ENCODE measurements at regions not wholly inside any gene's neighbourhood (a gene's known extent, or its start where the extent isn't known, plus 50 kb on each side); places are given as distances from the start of the nearest gene placed in this dataset.

DNA sequence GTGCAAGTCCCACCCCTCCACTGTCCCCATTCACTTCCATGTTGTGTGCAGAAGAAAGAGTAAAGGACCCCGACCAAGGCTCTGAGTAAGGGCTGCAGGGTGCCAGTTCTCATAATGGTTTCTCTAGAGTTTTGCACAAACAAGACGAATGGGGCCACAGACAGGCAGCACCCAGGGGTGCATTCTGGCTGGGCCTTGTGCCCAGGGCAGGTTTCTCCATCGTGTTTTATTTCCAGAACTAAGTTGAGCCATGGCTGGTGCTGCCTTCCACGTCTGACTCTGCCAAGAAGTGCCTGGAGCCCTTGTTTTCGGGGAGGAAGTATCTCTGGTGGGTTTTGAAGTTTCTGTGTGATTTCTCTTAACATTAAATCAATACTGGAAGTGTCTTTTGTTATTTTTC, 95.0 kb upstream of the SDK1 start:
- Mint-ChIP-seq H3K27me3 (peaks cover 2% of the 10 kb centered on the region), H3K9me3 (no peaks in the 10 kb centered on the region), H3K4me1 (no peaks in the 10 kb centered on the region), H3K27ac (no peak overlapping the region), H3K36me3 (ENCODE audit: low read depth) (no peaks in the 10 kb centered on the region), H3K4me3 (no peak overlapping the region)
- no peak for ATAC-seq
- DNase-seq: no peak

- peaks cover 2% of the 10 kb centered on the region for H3K27me3 Mint-ChIP-seq
- H3K36me3 Mint-ChIP-seq (ENCODE audit: low read depth): no peaks in the 10 kb centered on the region
- H3K4me1 Mint-ChIP-seq: no peaks in the 10 kb centered on the region
- H3K9me3 Mint-ChIP-seq: no peaks in the 10 kb centered on the region
- H3K27ac Mint-ChIP-seq: no peak overlapping the region
- no peak for DNase-seq
- no peak overlapping the region for H3K4me3 Mint-ChIP-seq
- no peak for ATAC-seq
These were observed 94.3 kb upstream of the SDK1 start for GRCh38 chr7:3206771-3207191.

DNA sequence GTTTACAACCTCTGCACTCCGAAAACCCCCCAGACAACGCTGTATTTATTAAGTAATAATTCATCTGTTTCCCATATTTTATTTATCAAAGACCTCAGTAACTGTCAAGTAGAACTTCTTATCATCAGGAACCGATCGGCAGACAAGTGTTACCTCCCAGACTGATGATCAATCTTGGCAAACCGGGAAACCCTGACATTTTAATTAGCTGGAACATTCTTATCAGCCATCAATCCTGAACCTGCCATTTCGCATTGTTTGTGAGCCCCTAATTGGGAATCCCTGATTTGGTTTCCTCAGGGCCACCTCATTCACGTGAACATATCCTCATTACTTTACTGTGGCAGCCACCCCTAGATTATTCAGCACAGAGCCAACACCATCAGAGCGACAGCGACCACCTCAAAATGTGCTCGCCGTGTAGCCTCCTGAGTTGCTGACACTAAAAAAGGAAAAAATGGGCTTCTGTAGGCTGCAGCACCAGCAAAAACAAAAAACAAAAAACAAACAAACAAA, 93.6 kb upstream of the SDK1 start:
- ATAC-seq (no peak), DNase-seq (no peak)
- H3K27me3 Mint-ChIP-seq: peaks cover 2% of the 10 kb centered on the region
- H3K9me3 Mint-ChIP-seq: no peaks in the 10 kb centered on the region
- no peak overlapping the region for H3K27ac Mint-ChIP-seq
- no peaks in the 10 kb centered on the region for H3K4me1 Mint-ChIP-seq
- no peak overlapping the region for H3K4me3 Mint-ChIP-seq
- H3K36me3 Mint-ChIP-seq (ENCODE audit: low read depth): no peaks in the 10 kb centered on the region

- no peak for DNase-seq
- H3K36me3 Mint-ChIP-seq (ENCODE audit: low read depth): no peaks in the 10 kb centered on the region
- H3K27ac Mint-ChIP-seq: no peak overlapping the region
- no peak overlapping the region for H3K4me3 Mint-ChIP-seq
- no peaks in the 10 kb centered on the region for H3K9me3 Mint-ChIP-seq
- no peaks in the 10 kb centered on the region for H3K27me3 Mint-ChIP-seq
- no peak for ATAC-seq
- no peaks in the 10 kb centered on the region for H3K4me1 Mint-ChIP-seq
These were observed 90.5 kb upstream of the SDK1 start for GRCh38 chr7:3210531-3210930.

DNA sequence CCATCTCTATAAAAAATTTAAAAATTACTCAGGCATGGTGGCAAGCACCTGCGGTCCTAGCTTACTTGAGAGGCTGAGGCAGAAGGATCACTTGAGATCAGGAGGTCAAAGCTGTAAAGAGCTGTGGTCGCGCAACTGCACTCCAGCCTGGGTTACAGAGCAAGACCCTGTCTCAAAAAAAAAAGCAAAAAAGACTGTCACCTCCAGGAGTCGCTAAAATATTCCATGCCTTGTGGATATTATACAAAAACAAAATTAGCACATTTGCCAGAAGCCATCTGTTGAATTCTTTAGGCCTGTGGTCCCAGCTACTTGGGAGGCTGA, 87.0 kb upstream of the SDK1 start:
- ATAC-seq: no peak
- no peak overlapping the region for H3K4me3 Mint-ChIP-seq
- no peaks in the 10 kb centered on the region for H3K9me3 Mint-ChIP-seq
- H3K36me3 Mint-ChIP-seq (ENCODE audit: low read depth): no peaks in the 10 kb centered on the region
- H3K4me1 Mint-ChIP-seq: no peaks in the 10 kb centered on the region
- peaks cover 7% of the 10 kb centered on the region for H3K27me3 Mint-ChIP-seq
- H3K27ac Mint-ChIP-seq: no peak overlapping the region
- DNase-seq: no peak

- Mint-ChIP-seq H3K4me1 (no peaks in the 10 kb centered on the region), H3K9me3 (no peaks in the 10 kb centered on the region), H3K36me3 (ENCODE audit: low read depth) (no peaks in the 10 kb centered on the region), H3K27me3 (peaks cover 11% of the 10 kb centered on the region), H3K4me3 (no peak overlapping the region), H3K27ac (no peak overlapping the region)
- DNase-seq (no peak), ATAC-seq (no peak)
These were observed 85.1 kb upstream of the SDK1 start for GRCh38 chr7:3215624-3216585.

GRCh38 chr7:3217166-3217565, 83.9 kb upstream of the SDK1 start:
- Mint-ChIP-seq H3K36me3 (ENCODE audit: low read depth) (no peaks in the 10 kb centered on the region), H3K9me3 (no peaks in the 10 kb centered on the region), H3K27me3 (peaks cover 11% of the 10 kb centered on the region), H3K4me3 (no peak overlapping the region), H3K4me1 (no peaks in the 10 kb centered on the region), H3K27ac (no peak overlapping the region)
- ATAC-seq (no peak), DNase-seq (no peak)

- Mint-ChIP-seq H3K4me1 (no peaks in the 10 kb centered on the region), H3K27me3 (peaks cover 11% of the 10 kb centered on the region), H3K4me3 (no peak overlapping the region), H3K9me3 (no peaks in the 10 kb centered on the region), H3K36me3 (ENCODE audit: low read depth) (no peaks in the 10 kb centered on the region), H3K27ac (no peak overlapping the region)
- DNase-seq: no peak
- no peak for ATAC-seq
These were observed 82.4 kb upstream of the SDK1 start for GRCh38 chr7:3218411-3219225.

- H3K4me3 Mint-ChIP-seq: no peak overlapping the region
- no peaks in the 10 kb centered on the region for H3K27me3 Mint-ChIP-seq
- DNase-seq: no peak
- peaks cover 3% of the 10 kb centered on the region for H3K9me3 Mint-ChIP-seq
- H3K27ac Mint-ChIP-seq: no peak overlapping the region
- no peak for ATAC-seq
- H3K4me1 Mint-ChIP-seq: peaks cover 13% of the 10 kb centered on the region
- no peaks in the 10 kb centered on the region for H3K36me3 Mint-ChIP-seq (ENCODE audit: low read depth)
These were observed 71.1 kb upstream of the SDK1 start for GRCh38 chr7:3229904-3230470.

DNA sequence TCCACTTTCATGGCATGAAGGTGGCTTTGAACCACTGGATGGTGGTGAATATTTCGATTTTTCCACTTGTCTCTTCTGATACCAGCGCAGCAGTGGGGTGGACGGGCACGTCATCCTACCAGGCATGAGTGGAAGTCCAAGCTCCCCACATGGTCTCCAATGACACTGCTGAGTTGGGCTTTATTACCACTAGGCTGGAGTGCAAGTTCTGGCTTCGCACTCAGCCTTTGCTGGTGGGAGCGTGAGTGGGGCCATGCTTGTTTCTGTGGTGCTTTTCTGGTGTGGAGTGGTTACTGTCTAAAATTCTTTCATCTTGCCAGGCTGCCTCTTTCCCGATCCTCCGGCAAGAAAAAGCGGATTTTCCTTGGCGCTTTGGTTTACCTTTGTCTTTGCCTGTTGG, 70.1 kb upstream of the SDK1 start:
- H3K36me3 Mint-ChIP-seq (ENCODE audit: low read depth): peaks cover 5% of the 10 kb centered on the region
- DNase-seq (no peak), ATAC-seq (no peak)
- H3K4me1 Mint-ChIP-seq: peaks cover 13% of the 10 kb centered on the region
- no peak overlapping the region for H3K27ac Mint-ChIP-seq
- H3K27me3 Mint-ChIP-seq: peaks cover 4% of the 10 kb centered on the region
- peaks cover 11% of the 10 kb centered on the region for H3K9me3 Mint-ChIP-seq
- no peak overlapping the region for H3K4me3 Mint-ChIP-seq

- H3K27me3 Mint-ChIP-seq: peaks cover 4% of the 10 kb centered on the region
- no peak for DNase-seq
- no peak overlapping the region for H3K4me3 Mint-ChIP-seq
- no peak overlapping the region for H3K27ac Mint-ChIP-seq
- H3K9me3 Mint-ChIP-seq: peaks cover 24% of the 10 kb centered on the region
- peaks cover 5% of the 10 kb centered on the region for H3K36me3 Mint-ChIP-seq (ENCODE audit: low read depth)
- ATAC-seq: no peak
- peaks cover 9% of the 10 kb centered on the region for H3K4me1 Mint-ChIP-seq
These were observed 68.8 kb upstream of the SDK1 start for GRCh38 chr7:3232228-3232627.

- H3K4me1 Mint-ChIP-seq: peaks cover 3% of the 10 kb centered on the region
These were observed 67.8 kb upstream of the SDK1 start for GRCh38 chr7:3233301-3233700.

DNA sequence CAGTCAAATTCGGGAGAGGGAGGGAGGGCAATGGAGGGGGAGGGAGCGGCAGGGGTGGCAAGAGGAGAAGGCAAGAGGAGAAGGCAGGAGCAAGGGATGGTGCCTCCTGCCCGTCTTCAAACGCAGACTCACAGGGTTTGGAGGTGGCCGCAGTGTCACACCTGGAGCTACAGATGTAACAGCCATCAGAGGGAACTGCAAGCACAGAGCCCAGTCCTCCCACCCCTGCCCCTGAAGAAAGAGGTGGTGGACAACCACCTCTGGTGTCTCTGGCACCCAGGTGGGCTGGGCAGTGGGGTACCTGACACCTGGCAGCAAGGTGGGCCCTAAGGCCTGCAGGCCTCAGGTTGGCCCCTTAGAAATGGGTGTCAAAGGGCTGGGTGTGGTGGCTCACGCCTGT, 67.0 kb upstream of the SDK1 start:
- ATAC-seq (no peak), DNase-seq (no peak)
- no peak overlapping the region for H3K4me3 Mint-ChIP-seq
- H3K9me3 Mint-ChIP-seq: peaks cover 28% of the 10 kb centered on the region
- H3K4me1 Mint-ChIP-seq: peaks cover 2% of the 10 kb centered on the region
- peaks cover 5% of the 10 kb centered on the region for H3K36me3 Mint-ChIP-seq (ENCODE audit: low read depth)
- H3K27ac Mint-ChIP-seq: no peak overlapping the region
- H3K27me3 Mint-ChIP-seq: peaks cover 4% of the 10 kb centered on the region

More at GRCh38 chr7:3233301-3233700, 67.8 kb upstream of the SDK1 start:
- Mint-ChIP-seq H3K9me3 (peaks cover 28% of the 10 kb centered on the region), H3K27ac (no peak overlapping the region), H3K4me3 (no peak overlapping the region), H3K27me3 (peaks cover 4% of the 10 kb centered on the region), H3K36me3 (ENCODE audit: low read depth) (peaks cover 5% of the 10 kb centered on the region)
- DNase-seq: no peak
- no peak for ATAC-seq

GRCh38 chr7:3234851-3235250, 66.2 kb upstream of the SDK1 start:
- peaks cover 2% of the 10 kb centered on the region for H3K4me1 Mint-ChIP-seq
- peaks cover 4% of the 10 kb centered on the region for H3K27me3 Mint-ChIP-seq
- no peak overlapping the region for H3K4me3 Mint-ChIP-seq
- H3K27ac Mint-ChIP-seq: no peak overlapping the region
- H3K36me3 Mint-ChIP-seq (ENCODE audit: low read depth): peaks cover 5% of the 10 kb centered on the region
- no peak for ATAC-seq
- no peak for DNase-seq
- H3K9me3 Mint-ChIP-seq: peaks cover 28% of the 10 kb centered on the region
